NCI-H526 treated with DMSO at 0.1 percent for 48 hours (cell line): ENCODE measurements at regions not wholly inside any gene's neighbourhood (a gene's known extent, or its start where the extent isn't known, plus 50 kb on each side); places are given as distances from the start of the nearest gene placed in this dataset.
A peak's percentile ranks its signal among the peaks of the same experiment; 100 is the strongest.

Experiments
- DNase-seq: peaks from one replicate; lab custom pipeline; 2025; lab: John Stamatoyannopoulos, UW

- no peak for DNase-seq
Measured at GRCh38 chr1:239795304-239795703, 296.4 kb upstream of the FMN2 start.

GRCh38 chr1:239799617-239800016, 292.1 kb upstream of the FMN2 start:
- DNase-seq = no peak

- no peak for DNase-seq
Measured at GRCh38 chr1:239800861-239801260, 290.8 kb upstream of the FMN2 start.

- no peak for DNase-seq
Measured at GRCh38 chr1:239802275-239802674, 289.4 kb upstream of the FMN2 start.

GRCh38 chr1:239803781-239804180, 287.9 kb upstream of the FMN2 start:
- DNase-seq = no peak

- DNase-seq = no peak
Measured at GRCh38 chr1:239804266-239804665, 287.4 kb upstream of the FMN2 start.

GRCh38 chr1:239805042-239805441, 286.6 kb upstream of the FMN2 start:
- DNase-seq = no peak

- no peak for DNase-seq
Measured at GRCh38 chr1:239805851-239806772, 285.6 kb upstream of the FMN2 start.

GRCh38 chr1:239806897-239807296, 284.8 kb upstream of the FMN2 start:
- no peak for DNase-seq

- no peak for DNase-seq
Measured at GRCh38 chr1:239807361-239807760, 284.3 kb upstream of the FMN2 start.

- no peak for DNase-seq
Measured at GRCh38 chr1:239810061-239810481, 281.6 kb upstream of the FMN2 start.

- DNase-seq = peak; percentile 3
Measured at GRCh38 chr1:239811211-239811885, 280.3 kb upstream of the FMN2 start.

- no peak for DNase-seq
Measured at GRCh38 chr1:239812580-239812979, 279.1 kb upstream of the FMN2 start.

GRCh38 chr1:239814306-239814881, 277.3 kb upstream of the FMN2 start:
- DNase-seq = no peak

GRCh38 chr1:239815074-239815473, 276.6 kb upstream of the FMN2 start:
- no peak for DNase-seq

GRCh38 chr1:239816081-239816782, 275.5 kb upstream of the FMN2 start:
- DNase-seq = no peak

GRCh38 chr1:239817276-239817675, 274.4 kb upstream of the FMN2 start:
- no peak for DNase-seq

GRCh38 chr1:239817801-239818200, 273.9 kb upstream of the FMN2 start:
- DNase-seq = no peak

- no peak for DNase-seq
Measured at GRCh38 chr1:239819096-239819495, 272.6 kb upstream of the FMN2 start.

- DNase-seq = no peak
Measured at GRCh38 chr1:239819756-239820250, 271.9 kb upstream of the FMN2 start.

- DNase-seq = no peak
Measured at GRCh38 chr1:239823852-239824251, 267.8 kb upstream of the FMN2 start.

GRCh38 chr1:239826211-239826610, 265.5 kb upstream of the FMN2 start:
- no peak for DNase-seq
